ENCODE measurements at regions not wholly inside any gene's neighbourhood (a gene's known extent, or its start where the extent isn't known, plus 50 kb on each side); places are given as distances from the start of the nearest gene placed in this dataset.

DNA sequence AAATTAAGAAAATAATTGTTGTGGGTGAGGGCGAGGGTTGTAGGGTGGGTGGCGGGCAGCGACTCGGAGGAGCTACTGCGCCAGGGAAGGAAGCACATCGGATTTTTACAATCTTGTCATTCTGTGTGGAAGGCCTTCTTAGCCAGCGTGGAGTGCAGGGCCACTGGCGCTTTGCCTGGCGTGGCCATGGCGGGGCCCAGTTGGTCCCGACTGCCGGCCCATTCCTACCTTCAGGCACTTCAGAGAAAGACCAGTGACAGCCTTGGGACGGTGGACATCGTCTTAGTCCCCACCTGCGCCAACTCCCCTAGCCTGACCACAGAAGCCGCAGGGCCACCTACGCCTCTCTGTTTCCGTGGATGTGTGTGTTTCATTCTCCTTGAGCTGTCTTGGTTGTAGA lies 136.9 kb upstream of the NEGR1 start:
- no peak for FAIRE-seq
- dilution Hi-C loops (cut with MboI; ENCODE audit: extremely low pct_ligation_motif_present, low sequenced_read_pairs): no loop called here

More for the DNA sequence above, 136.9 kb upstream of the NEGR1 start:
- Histone ChIP-seq H3K36me3 (ENCODE audit: control insufficient read depth in 2 of 2, extremely low read depth in 1 of 2, insufficient read depth in 2 of 2, low read length in 2 of 2) (no peaks in the 10 kb centered on the region), H3K27ac (ENCODE audit: insufficient read depth, low read depth, low read length) (no peak overlapping the region), H3K9me1 (replicated peaks; ENCODE audit: control insufficient read depth, extremely low read depth, insufficient read depth, low read length) (no peaks in the 10 kb centered on the region), H3K79me2 (ENCODE audit: control insufficient read depth, insufficient read depth, low read length) (no peaks in the 10 kb centered on the region), H3K4me1 (ENCODE audit: control insufficient read depth, extremely low read depth, insufficient read depth, low read length) (no peaks in the 10 kb centered on the region), H2AFZ (ENCODE audit: low read depth, low read length) (no peak overlapping the region), H3K9me3 (replicated peaks; ENCODE audit: control insufficient read depth, insufficient read depth, low read length) (no peaks in the 10 kb centered on the region), H3K27me3 (ENCODE audit: control insufficient read depth in 2 of 2, insufficient read depth in 2 of 2, low read length in 2 of 2) (no peaks in the 10 kb centered on the region), H3K9ac (replicated peaks; ENCODE audit: extremely low read depth, insufficient read depth, low read length) (no peak overlapping the region), H4K20me1 (replicated peaks; ENCODE audit: control insufficient read depth, extremely low read depth, insufficient read depth, low read length) (no peaks in the 10 kb centered on the region), H3K4me3 (replicated peaks in 1 of 3; ENCODE audit: insufficient read depth in 1 of 3, low read depth in 1 of 3, low read length in 3 of 3) (no peak overlapping the region), H3K4me2 (ENCODE audit: insufficient read depth, low read length) (no peak overlapping the region)
- BruUV-seq (replicated peaks): no TSS peak
- intact Hi-C loops (cut with micrococcal nuclease): no loop called here
- no peak for DNase-seq (ENCODE audit: low read depth, low spot score)
- no peak for TF ChIP-seq MYC (IDR thresholded peaks at IDR 0.05; ENCODE audit: low read depth, low read length)
- TF ChIP-seq POLR2AphosphoS5 (IDR thresholded peaks at IDR 0.05; ENCODE audit: insufficient read depth, low read depth, low read length): no peak
- TF ChIP-seq, protein P1, sequence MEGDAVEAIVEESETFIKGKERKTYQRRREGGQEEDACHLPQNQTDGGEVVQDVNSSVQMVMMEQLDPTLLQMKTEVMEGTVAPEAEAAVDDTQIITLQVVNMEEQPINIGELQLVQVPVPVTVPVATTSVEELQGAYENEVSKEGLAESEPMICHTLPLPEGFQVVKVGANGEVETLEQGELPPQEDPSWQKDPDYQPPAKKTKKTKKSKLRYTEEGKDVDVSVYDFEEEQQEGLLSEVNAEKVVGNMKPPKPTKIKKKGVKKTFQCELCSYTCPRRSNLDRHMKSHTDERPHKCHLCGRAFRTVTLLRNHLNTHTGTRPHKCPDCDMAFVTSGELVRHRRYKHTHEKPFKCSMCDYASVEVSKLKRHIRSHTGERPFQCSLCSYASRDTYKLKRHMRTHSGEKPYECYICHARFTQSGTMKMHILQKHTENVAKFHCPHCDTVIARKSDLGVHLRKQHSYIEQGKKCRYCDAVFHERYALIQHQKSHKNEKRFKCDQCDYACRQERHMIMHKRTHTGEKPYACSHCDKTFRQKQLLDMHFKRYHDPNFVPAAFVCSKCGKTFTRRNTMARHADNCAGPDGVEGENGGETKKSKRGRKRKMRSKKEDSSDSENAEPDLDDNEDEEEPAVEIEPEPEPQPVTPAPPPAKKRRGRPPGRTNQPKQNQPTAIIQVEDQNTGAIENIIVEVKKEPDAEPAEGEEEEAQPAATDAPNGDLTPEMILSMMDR (IDR thresholded peaks at IDR 0.05; ENCODE audit: extremely low read depth in 1 of 2, insufficient read depth in 1 of 2, low read depth in 1 of 2, low read length in 2 of 2): no peak
- TF ChIP-seq JUN (IDR thresholded peaks at IDR 0.05; ENCODE audit: borderline replicate concordance, insufficient read depth, insufficient read length, low read depth): no peak
- TF ChIP-seq EZH2 (IDR thresholded peaks at IDR 0.05; ENCODE audit: borderline replicate concordance, low read depth, low read length, severe bottlenecking): no peak
- no peak for TF ChIP-seq GATA2 (IDR thresholded peaks at IDR 0.05; ENCODE audit: insufficient read depth, insufficient read length, low read depth, low read length)
- TF ChIP-seq, protein P2, sequence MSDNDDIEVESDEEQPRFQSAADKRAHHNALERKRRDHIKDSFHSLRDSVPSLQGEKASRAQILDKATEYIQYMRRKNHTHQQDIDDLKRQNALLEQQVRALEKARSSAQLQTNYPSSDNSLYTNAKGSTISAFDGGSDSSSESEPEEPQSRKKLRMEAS (IDR thresholded peaks at IDR 0.05; ENCODE audit: insufficient read depth, insufficient read length): no peak
- TF ChIP-seq POLR2A (IDR thresholded peaks at IDR 0.05; ENCODE audit: low read depth, low read length): no peak
- TF ChIP-seq FOS (IDR thresholded peaks at IDR 0.05; ENCODE audit: borderline replicate concordance, insufficient read depth, low read length): no peak
- POLR2A ChIA-PET: no interaction called here
- CTCF ChIA-PET: no interaction called here

Measured in endothelial cell of umbilical vein (primary cell).